SU-DHL-6 (cell line): ENCODE measurements at regions not wholly inside any gene's neighbourhood (a gene's known extent, or its start where the extent isn't known, plus 50 kb on each side); places are given as distances from the start of the nearest gene placed in this dataset.

Source experiments
- H2AFZ ChIP-seq: fragments of 200-600 bp; sonication (generic); 2 replicates; pipeline ENCODE4 v1.6.1; 2014; ENCODE audit warnings: low read depth, mild to moderate bottlenecking, moderate library complexity, mixed read lengths, antibody characterized with exemption, low read length; ENCODE audit not compliant: severe bottlenecking
- H3F3A ChIP-seq: fragments of 200-600 bp; shearing (Covaris generic); 2 replicates; pipeline ENCODE4 v1.6.0; 2016; ENCODE audit warnings: antibody characterized with exemption, mild to moderate bottlenecking; ENCODE audit not compliant: insufficient read depth
- H3K27ac ChIP-seq: fragments of 200-600 bp; sonication (generic); 2 replicates; pipeline ENCODE4 v1.5.1; 2016; ENCODE audit warnings: low read depth, mild to moderate bottlenecking, low read length, moderate library complexity, mixed read lengths
- H3K27me3 ChIP-seq: fragments of 200-600 bp; sonication (generic), shearing (Covaris generic); 2 replicates; pipeline ENCODE4 v1.6.0; 2014; ENCODE audit warnings: mild to moderate bottlenecking, low read length
- H3K36me3 ChIP-seq: fragments of 200-600 bp; sonication (generic); 2 replicates; pipeline ENCODE4 v1.6.1; 2014; ENCODE audit warnings: mild to moderate bottlenecking, low read length, mixed read lengths
- H3K4me2 ChIP-seq: fragments of 300-600, 200-600 bp; shearing (Covaris generic), sonication (generic); 2 replicates; pipeline ENCODE4 v1.6.0; 2014; ENCODE audit warnings: low read length, low read depth, mild to moderate bottlenecking; ENCODE audit not compliant: poor library complexity, severe bottlenecking
- H3K4me3 ChIP-seq: fragments of 200-600 bp; sonication (generic); 2 replicates; pipeline ENCODE4 v1.5.1; 2014; ENCODE audit warnings: antibody characterized with exemption, low read length, mild to moderate bottlenecking, mixed read lengths; ENCODE audit not compliant: insufficient read depth, poor library complexity, severe bottlenecking
- H3K79me2 ChIP-seq: fragments of 200-600 bp; sonication (generic); 2 replicates; pipeline ENCODE4 v1.6.1; 2014; ENCODE audit warnings: mild to moderate bottlenecking, low read length, moderate library complexity; ENCODE audit not compliant: insufficient read depth
- H3K9ac ChIP-seq: fragments of 200-600 bp; sonication (generic); 2 replicates; pipeline ENCODE4 v1.7.0; 2014; ENCODE audit warnings: mild to moderate bottlenecking, low read length
- H3K9me2 ChIP-seq: fragments of 200-600 bp; sonication (generic); replicated peaks from 2 replicates; pipeline ENCODE4 v1.6.1; 2014; ENCODE audit warnings: low read length; ENCODE audit not compliant: insufficient read depth
- H3K9me3 ChIP-seq: fragments of 200-600 bp; sonication (generic); 2 replicates; pipeline ENCODE4 v1.6.1; 2014; ENCODE audit warnings: low read length, mixed read lengths; ENCODE audit not compliant: insufficient read depth
- H4K20me1 ChIP-seq: fragments of 200-600 bp; sonication (generic); 2 replicates; pipeline ENCODE4 v1.6.1; 2014; ENCODE audit warnings: low read depth, mild to moderate bottlenecking, antibody characterized with exemption, low read length, moderate library complexity, mixed read lengths
- EZH2phosphoT487 ChIP-seq: fragments of 200-600 bp; sonication (generic), shearing (Covaris generic); conservative IDR thresholded peaks from 2 replicates; pipeline ENCODE4 v1.6.1; 2018; ENCODE audit warnings: mild to moderate bottlenecking, antibody characterized with exemption, low read length, moderate library complexity, mixed read lengths
- TF ChIP-seq, protein P1 (sequence below): fragments of 200-600 bp; sonication (generic); IDR thresholded peaks from one replicate; pipeline ENCODE4 v1.5.1; 2017; ENCODE audit warnings: antibody characterized with exemption, mild to moderate bottlenecking, low read length, moderate library complexity; ENCODE audit not compliant: insufficient read depth, poor library complexity, severe bottlenecking

DNA sequence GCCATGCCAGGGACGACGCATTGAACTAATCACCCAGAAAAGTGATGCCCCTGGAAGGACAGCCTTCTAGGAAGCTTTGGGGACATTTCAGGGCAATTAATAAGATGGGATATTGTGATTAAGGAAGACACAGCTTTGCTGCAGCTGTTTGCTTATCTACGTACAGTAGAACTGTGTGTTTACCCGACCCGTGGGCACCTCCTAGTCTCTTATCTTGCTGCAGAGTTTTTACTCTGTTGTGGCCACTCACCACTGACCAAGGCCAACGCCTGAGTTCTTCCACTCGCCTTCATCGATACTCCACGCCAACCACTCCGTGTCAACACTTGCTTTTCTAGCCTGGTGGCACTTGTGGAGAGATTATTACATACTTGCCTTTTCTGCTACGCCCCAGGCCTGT is 105.9 kb upstream of the MLN start:
- TF ChIP-seq, protein P1, sequence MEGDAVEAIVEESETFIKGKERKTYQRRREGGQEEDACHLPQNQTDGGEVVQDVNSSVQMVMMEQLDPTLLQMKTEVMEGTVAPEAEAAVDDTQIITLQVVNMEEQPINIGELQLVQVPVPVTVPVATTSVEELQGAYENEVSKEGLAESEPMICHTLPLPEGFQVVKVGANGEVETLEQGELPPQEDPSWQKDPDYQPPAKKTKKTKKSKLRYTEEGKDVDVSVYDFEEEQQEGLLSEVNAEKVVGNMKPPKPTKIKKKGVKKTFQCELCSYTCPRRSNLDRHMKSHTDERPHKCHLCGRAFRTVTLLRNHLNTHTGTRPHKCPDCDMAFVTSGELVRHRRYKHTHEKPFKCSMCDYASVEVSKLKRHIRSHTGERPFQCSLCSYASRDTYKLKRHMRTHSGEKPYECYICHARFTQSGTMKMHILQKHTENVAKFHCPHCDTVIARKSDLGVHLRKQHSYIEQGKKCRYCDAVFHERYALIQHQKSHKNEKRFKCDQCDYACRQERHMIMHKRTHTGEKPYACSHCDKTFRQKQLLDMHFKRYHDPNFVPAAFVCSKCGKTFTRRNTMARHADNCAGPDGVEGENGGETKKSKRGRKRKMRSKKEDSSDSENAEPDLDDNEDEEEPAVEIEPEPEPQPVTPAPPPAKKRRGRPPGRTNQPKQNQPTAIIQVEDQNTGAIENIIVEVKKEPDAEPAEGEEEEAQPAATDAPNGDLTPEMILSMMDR, result no peak
- TF ChIP-seq EZH2phosphoT487, result no peak
- Histone ChIP-seq H3K27ac (no peak overlapping the region), H3K79me2 (no peaks in the 10 kb centered on the region), H3K4me3 (no peak overlapping the region), H2AFZ (no peak overlapping the region), H3K9me2 (no peaks in the 10 kb centered on the region), H3K4me2 (no peak overlapping the region), H3K9me3 (no peaks in the 10 kb centered on the region), H3F3A (no peaks in the 10 kb centered on the region), H3K27me3 (no peaks in the 10 kb centered on the region; the same call in 1 of the 2 replicates), H3K36me3 (no peaks in the 10 kb centered on the region), H4K20me1 (no peaks in the 10 kb centered on the region), H3K9ac (no peak overlapping the region)

DNA sequence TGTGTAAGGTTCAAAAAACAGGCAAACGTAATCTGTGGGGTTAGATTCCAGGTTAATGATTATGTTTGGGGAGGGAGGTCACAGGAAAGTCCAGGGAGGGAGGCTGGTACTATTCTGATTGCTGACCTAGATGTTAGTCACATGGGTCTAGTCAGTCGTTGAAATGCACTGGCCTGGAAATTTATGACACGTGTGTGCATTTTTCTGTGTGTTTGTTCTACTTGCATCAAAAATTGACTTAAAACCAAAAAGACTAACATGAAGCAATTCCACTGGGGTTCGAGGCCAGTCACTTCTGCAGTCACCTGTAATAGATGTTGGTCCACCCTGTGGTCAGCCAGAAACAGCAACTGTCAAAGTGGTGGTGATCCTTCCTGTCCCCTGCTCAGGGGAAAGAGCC is 104.2 kb upstream of the MLN start:
- no peaks in the 10 kb centered on the region for H3K9me2 ChIP-seq
- H3K9me3 ChIP-seq, result no peaks in the 10 kb centered on the region
- H3K9ac ChIP-seq, result no peak overlapping the region
- no peaks in the 10 kb centered on the region for H3K79me2 ChIP-seq
- no peak overlapping the region for H3K4me3 ChIP-seq
- no peak overlapping the region for H3K4me2 ChIP-seq
- no peaks in the 10 kb centered on the region for H4K20me1 ChIP-seq
- TF ChIP-seq, protein P1, result no peak
- TF ChIP-seq EZH2phosphoT487, result no peak
- no peaks in the 10 kb centered on the region; the same call in 1 of the 2 replicates for H3K27me3 ChIP-seq
- H2AFZ ChIP-seq, result no peak overlapping the region
- no peaks in the 10 kb centered on the region for H3K36me3 ChIP-seq
- H3F3A ChIP-seq, result no peaks in the 10 kb centered on the region
- H3K27ac ChIP-seq, result no peak overlapping the region

DNA sequence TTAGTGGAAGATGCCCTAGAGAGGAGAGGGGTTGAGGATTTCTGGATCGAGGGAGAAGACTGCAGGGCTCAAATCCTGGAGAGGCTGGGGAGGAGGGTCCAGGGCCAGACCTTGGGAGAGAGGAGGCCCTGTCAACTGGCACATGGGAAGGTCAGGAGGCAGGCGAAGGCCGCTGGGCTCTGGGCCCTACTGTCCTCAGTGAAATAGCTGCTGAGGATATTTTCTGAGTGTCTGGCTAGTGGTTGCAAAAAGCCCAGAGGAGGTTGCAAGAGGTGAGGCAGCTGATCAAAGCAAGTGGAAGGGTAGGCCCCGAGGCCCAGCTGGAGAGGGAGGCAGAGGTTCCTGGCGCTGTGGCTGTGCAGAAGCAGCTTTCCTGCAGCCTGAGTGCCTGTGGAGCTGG is 103.4 kb upstream of the MLN start:
- H3K4me2 ChIP-seq, result no peak overlapping the region
- H3K36me3 ChIP-seq, result no peaks in the 10 kb centered on the region
- TF ChIP-seq, protein P1, result no peak
- TF ChIP-seq EZH2phosphoT487, result no peak
- no peaks in the 10 kb centered on the region for H4K20me1 ChIP-seq
- H3K4me3 ChIP-seq, result no peak overlapping the region
- no peak overlapping the region for H2AFZ ChIP-seq
- H3K9me2 ChIP-seq, result no peaks in the 10 kb centered on the region
- H3K79me2 ChIP-seq, result no peaks in the 10 kb centered on the region
- H3K27ac ChIP-seq, result no peak overlapping the region
- H3F3A ChIP-seq, result no peaks in the 10 kb centered on the region
- H3K9me3 ChIP-seq, result no peaks in the 10 kb centered on the region
- H3K27me3 ChIP-seq, result no peaks in the 10 kb centered on the region; the same call in 1 of the 2 replicates
- H3K9ac ChIP-seq, result no peak overlapping the region

DNA sequence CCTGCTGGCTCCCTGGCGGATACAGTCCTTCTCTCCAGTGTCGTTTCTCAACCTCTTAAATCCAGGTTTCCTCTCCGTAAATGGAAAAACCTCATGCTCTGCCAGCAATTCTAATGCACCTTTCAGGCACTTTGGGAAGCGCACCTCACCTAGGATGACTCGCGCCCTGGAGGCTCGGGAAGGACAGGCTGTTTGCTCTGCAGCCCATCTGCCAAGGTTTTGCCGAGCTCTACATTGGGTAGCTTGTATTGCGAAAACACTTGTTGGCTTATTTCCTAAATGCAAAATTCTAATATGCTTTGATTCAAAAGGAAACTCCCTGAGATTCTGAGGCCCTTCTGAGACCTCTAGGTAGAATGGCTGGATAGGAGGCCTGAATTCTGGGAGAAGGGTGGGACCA is 102.6 kb upstream of the MLN start:
- Histone ChIP-seq H3F3A (no peaks in the 10 kb centered on the region), H3K4me3 (no peak overlapping the region), H3K9ac (no peak overlapping the region), H3K27ac (no peak overlapping the region), H3K4me2 (no peak overlapping the region), H2AFZ (no peak overlapping the region), H3K79me2 (no peaks in the 10 kb centered on the region), H3K27me3 (no peaks in the 10 kb centered on the region; the same call in 1 of the 2 replicates), H4K20me1 (no peaks in the 10 kb centered on the region), H3K9me2 (no peaks in the 10 kb centered on the region), H3K9me3 (no peaks in the 10 kb centered on the region), H3K36me3 (no peaks in the 10 kb centered on the region)
- TF ChIP-seq EZH2phosphoT487, result no peak
- TF ChIP-seq, protein P1, result no peak
